ENCODE measurements at regions not wholly inside any gene's neighbourhood (a gene's known extent, or its start where the extent isn't known, plus 50 kb on each side); places are given as distances from the start of the nearest gene placed in this dataset.

GRCh38 chr3:197352382-197352781, 54.0 kb upstream of the DLG1 start:
- intact Hi-C loops (cut with DNase I): no loop called here
- no peak overlapping the region for H3K4me3 ChIP-seq
- H3K4me1 ChIP-seq: peaks cover 8% of the 10 kb centered on the region
- DNase-seq: no peak
- H3K27me3 ChIP-seq (ENCODE audit: low read depth): no peaks in the 10 kb centered on the region
- no peak for TF ChIP-seq CTCF (IDR thresholded peaks at IDR 0.05)
- H3K9me3 ChIP-seq: no peaks in the 10 kb centered on the region
- no peaks in the 10 kb centered on the region for H3K36me3 ChIP-seq
- no peak for ATAC-seq
- no peak overlapping the region for H3K27ac ChIP-seq

- intact Hi-C loops (cut with DNase I): no loop called here
- Histone ChIP-seq H3K9me3 (no peaks in the 10 kb centered on the region), H3K27ac (no peak overlapping the region), H3K4me3 (no peak overlapping the region), H3K36me3 (no peaks in the 10 kb centered on the region), H3K27me3 (ENCODE audit: low read depth) (no peaks in the 10 kb centered on the region), H3K4me1 (peaks cover 5% of the 10 kb centered on the region)
- no peak for ATAC-seq
- no peak for TF ChIP-seq CTCF (IDR thresholded peaks at IDR 0.05)
- DNase-seq: no peak
Measured at GRCh38 chr3:197350446-197350845, 52.0 kb upstream of the DLG1 start.

GRCh38 chr3:197349368-197349767, 51.0 kb upstream of the DLG1 start:
- H3K4me3 ChIP-seq: no peak overlapping the region
- no peaks in the 10 kb centered on the region for H3K36me3 ChIP-seq
- intact Hi-C loops (cut with DNase I): no loop called here
- ATAC-seq (no peak), DNase-seq (no peak)
- no peak for TF ChIP-seq CTCF (IDR thresholded peaks at IDR 0.05)
- H3K27me3 ChIP-seq (ENCODE audit: low read depth): no peaks in the 10 kb centered on the region
- no peak overlapping the region for H3K27ac ChIP-seq
- no peaks in the 10 kb centered on the region for H3K9me3 ChIP-seq
- H3K4me1 ChIP-seq: no peaks in the 10 kb centered on the region

All from lower lobe of right lung (tissue), 2 donors.